ENCODE measurements at regions not wholly inside any gene's neighbourhood (a gene's known extent, or its start where the extent isn't known, plus 50 kb on each side); places are given as distances from the start of the nearest gene placed in this dataset.
A peak's percentile ranks its signal among the peaks of the same experiment; 100 is the strongest.

- Histone ChIP-seq H3K36me3 (replicated peaks) (no peaks in the 10 kb centered on the region), H3K27me3 (ENCODE audit: low read depth) (no peaks in the 10 kb centered on the region; the same call in 1 of the 2 replicates)
Observed at GRCh38 chr2:65655000-65655399, 222.6 kb upstream of the SPRED2 start.

GRCh38 chr2:65654496-65654895 lies 222.1 kb upstream of the SPRED2 start:
- H3K4me1 ChIP-seq, result peaks cover 5% of the 10 kb centered on the region; the same call in 1 of the 2 replicates
- H3K9me3 ChIP-seq, result no peaks in the 10 kb centered on the region
- H3K27me3 ChIP-seq (ENCODE audit: low read depth), result no peaks in the 10 kb centered on the region; the same call in 1 of the 2 replicates
- H3K4me3 ChIP-seq, result no peak overlapping the region
- H3K36me3 ChIP-seq (replicated peaks), result no peaks in the 10 kb centered on the region
- DNase-seq (ENCODE audit: low spot score in 2 of 2), result no peak
- in situ Hi-C loops (cut with MboI; ENCODE audit: low sequenced_read_pairs), result no loop called here

More at GRCh38 chr2:65655000-65655399, 222.6 kb upstream of the SPRED2 start:
- Histone ChIP-seq H3K4me1 (peaks cover 5% of the 10 kb centered on the region; the same call in 1 of the 2 replicates), H3K4me3 (no peak overlapping the region), H3K9me3 (no peaks in the 10 kb centered on the region)
- DNase-seq (ENCODE audit: low spot score in 2 of 2), result no peak
- in situ Hi-C loops (cut with MboI; ENCODE audit: low sequenced_read_pairs), result no loop called here

- no peak for DNase-seq (ENCODE audit: low spot score in 2 of 2)
- no peaks in the 10 kb centered on the region for H3K36me3 ChIP-seq (replicated peaks)
- H3K9me3 ChIP-seq, result no peaks in the 10 kb centered on the region
- in situ Hi-C loops (cut with MboI; ENCODE audit: low sequenced_read_pairs), result no loop called here
- H3K4me3 ChIP-seq, result no peak overlapping the region
- H3K27me3 ChIP-seq (ENCODE audit: low read depth), result no peaks in the 10 kb centered on the region; the same call in 1 of the 2 replicates
- H3K4me1 ChIP-seq, result peaks cover 5% of the 10 kb centered on the region; the same call in 1 of the 2 replicates
Observed at GRCh38 chr2:65652066-65652465, 219.7 kb upstream of the SPRED2 start.

- in situ Hi-C loops (cut with MboI; ENCODE audit: low sequenced_read_pairs), result loop anchor here (25.0 kb wide), 2 partner anchors 787 to 912 kb away; partner anchors contain the start of gene MEIS1
- no peaks in the 10 kb centered on the region for H3K4me1 ChIP-seq
- no peaks in the 10 kb centered on the region for H3K27me3 ChIP-seq (ENCODE audit: low read depth)
Observed at GRCh38 chr2:65649811-65650589, 217.6 kb upstream of the SPRED2 start.

GRCh38 chr2:65647249-65647842 lies 214.9 kb upstream of the SPRED2 start:
- in situ Hi-C loops (cut with MboI; ENCODE audit: low sequenced_read_pairs), result loop anchor here (25.0 kb wide), 2 partner anchors 790 to 915 kb away; partner anchors contain the start of gene MEIS1
- Histone ChIP-seq H3K4me3 (no peak overlapping the region), H3K36me3 (replicated peaks) (no peaks in the 10 kb centered on the region), H3K27me3 (ENCODE audit: low read depth) (no peaks in the 10 kb centered on the region), H3K9me3 (no peaks in the 10 kb centered on the region), H3K4me1 (no peaks in the 10 kb centered on the region)
- DNase-seq (ENCODE audit: low spot score in 2 of 2), result no peak

More at GRCh38 chr2:65649811-65650589, 217.6 kb upstream of the SPRED2 start:
- Histone ChIP-seq H3K4me3 (no peak overlapping the region), H3K9me3 (no peaks in the 10 kb centered on the region), H3K36me3 (replicated peaks) (no peaks in the 10 kb centered on the region)
- no peak for DNase-seq (ENCODE audit: low spot score in 2 of 2)

- no peak for DNase-seq (ENCODE audit: low spot score in 2 of 2)
- in situ Hi-C loops (cut with MboI; ENCODE audit: low sequenced_read_pairs), result loop anchor here (25.0 kb wide), 2 partner anchors 797 to 922 kb away; partner anchors contain the start of gene MEIS1
- H3K4me3 ChIP-seq, result no peak overlapping the region
- H3K4me1 ChIP-seq, result peaks cover 29% of the 10 kb centered on the region
- H3K27me3 ChIP-seq (ENCODE audit: low read depth), result peaks cover 4% of the 10 kb centered on the region; the same call in 1 of the 2 replicates
- H3K36me3 ChIP-seq (replicated peaks), result no peaks in the 10 kb centered on the region
- no peaks in the 10 kb centered on the region for H3K9me3 ChIP-seq
Observed at GRCh38 chr2:65640793-65641103, 208.3 kb upstream of the SPRED2 start.

GRCh38 chr2:65639156-65639864 lies 206.9 kb upstream of the SPRED2 start:
- no peak overlapping the region for H3K4me3 ChIP-seq
- H3K4me1 ChIP-seq, result peaks cover 35% of the 10 kb centered on the region
- H3K9me3 ChIP-seq, result no peaks in the 10 kb centered on the region
- H3K36me3 ChIP-seq (replicated peaks), result no peaks in the 10 kb centered on the region
- H3K27me3 ChIP-seq (ENCODE audit: low read depth), result peaks cover 4% of the 10 kb centered on the region; the same call in 1 of the 2 replicates
- DNase-seq (ENCODE audit: low spot score in 2 of 2), result no peak
- in situ Hi-C loops (cut with MboI; ENCODE audit: low sequenced_read_pairs), result loop anchor here (25.0 kb wide), 2 partner anchors 798 to 923 kb away; partner anchors contain the start of gene MEIS1

GRCh38 chr2:65638443-65638842 lies 206.0 kb upstream of the SPRED2 start:
- H3K4me3 ChIP-seq, result no peak overlapping the region
- H3K9me3 ChIP-seq, result no peaks in the 10 kb centered on the region
- peak; percentile 44 to 55 for DNase-seq (ENCODE audit: low spot score in 2 of 2)
- H3K27me3 ChIP-seq (ENCODE audit: low read depth), result peaks cover 4% of the 10 kb centered on the region; the same call in 1 of the 2 replicates
- H3K4me1 ChIP-seq, result peaks cover 40% of the 10 kb centered on the region
- no peaks in the 10 kb centered on the region for H3K36me3 ChIP-seq (replicated peaks)
- in situ Hi-C loops (cut with MboI; ENCODE audit: low sequenced_read_pairs), result loop anchor here (25.0 kb wide), 2 partner anchors 799 to 924 kb away; partner anchors contain the start of gene MEIS1

- in situ Hi-C loops (cut with MboI; ENCODE audit: low sequenced_read_pairs), result loop anchor here (25.0 kb wide), 2 partner anchors 800 to 925 kb away; partner anchors contain the start of gene MEIS1
Observed at GRCh38 chr2:65636813-65637483, 204.5 kb upstream of the SPRED2 start.

GRCh38 chr2:65636024-65636423 lies 203.6 kb upstream of the SPRED2 start:
- Histone ChIP-seq H3K4me3 (no peak overlapping the region), H3K27me3 (ENCODE audit: low read depth) (peaks cover 4% of the 10 kb centered on the region; the same call in 1 of the 2 replicates), H3K9me3 (no peaks in the 10 kb centered on the region), H3K36me3 (replicated peaks) (no peaks in the 10 kb centered on the region), H3K4me1 (peaks cover 40% of the 10 kb centered on the region)
- peak in 1 of 2 experiments; percentile 81 for DNase-seq (ENCODE audit: low spot score in 2 of 2)
- in situ Hi-C loops (cut with MboI; ENCODE audit: low sequenced_read_pairs), result loop anchor here (25.0 kb wide), 2 partner anchors 801 to 926 kb away; partner anchors contain the start of gene MEIS1

More at GRCh38 chr2:65636813-65637483, 204.5 kb upstream of the SPRED2 start:
- H3K4me1 ChIP-seq, result peaks cover 40% of the 10 kb centered on the region
- H3K27me3 ChIP-seq (ENCODE audit: low read depth), result peaks cover 4% of the 10 kb centered on the region; the same call in 1 of the 2 replicates
- no peaks in the 10 kb centered on the region for H3K36me3 ChIP-seq (replicated peaks)
- no peak overlapping the region for H3K4me3 ChIP-seq
- peak; percentile 27 to 72 for DNase-seq (ENCODE audit: low spot score in 2 of 2)
- H3K9me3 ChIP-seq, result no peaks in the 10 kb centered on the region

- DNase-seq (ENCODE audit: low spot score in 2 of 2), result peak; percentile 53 to 71
- H3K4me3 ChIP-seq, result no peak overlapping the region
- peaks cover 4% of the 10 kb centered on the region; the same call in 1 of the 2 replicates for H3K27me3 ChIP-seq (ENCODE audit: low read depth)
- no peaks in the 10 kb centered on the region for H3K36me3 ChIP-seq (replicated peaks)
- in situ Hi-C loops (cut with MboI; ENCODE audit: low sequenced_read_pairs), result loop anchor here (25.0 kb wide), 2 partner anchors 803 to 928 kb away; partner anchors contain the start of gene MEIS1
- H3K9me3 ChIP-seq, result no peaks in the 10 kb centered on the region; the same call in 1 of the 2 replicates
- H3K4me1 ChIP-seq, result peaks cover 40% of the 10 kb centered on the region
Observed at GRCh38 chr2:65634304-65634703, 201.9 kb upstream of the SPRED2 start.

- Histone ChIP-seq H3K9me3 (no peaks in the 10 kb centered on the region; the same call in 1 of the 2 replicates), H3K27me3 (ENCODE audit: low read depth) (no peaks in the 10 kb centered on the region), H3K36me3 (replicated peaks) (no peaks in the 10 kb centered on the region), H3K4me1 (peaks cover 9% of the 10 kb centered on the region), H3K4me3 (no peak overlapping the region)
- no peak for DNase-seq (ENCODE audit: low spot score in 2 of 2)
- in situ Hi-C loops (cut with MboI; ENCODE audit: low sequenced_read_pairs), result loop anchor here (25.0 kb wide), 2 partner anchors 807 to 932 kb away; partner anchors contain the start of gene MEIS1
Observed at GRCh38 chr2:65630643-65631042, 198.2 kb upstream of the SPRED2 start.
